ENCODE measurements at regions not wholly inside any gene's neighbourhood (a gene's known extent, or its start where the extent isn't known, plus 50 kb on each side); places are given as distances from the start of the nearest gene placed in this dataset.
A peak's percentile ranks its signal among the peaks of the same experiment; 100 is the strongest.
"Not testable (repeated sequence)": the region's sequence is repeated elsewhere in the genome, so short reads cannot be mapped to it uniquely, and the experiment has no call there.

- DNase-seq = no peak
Measured at GRCh38 chr16:64287655-64288528, 834.0 kb downstream of the CDH11 start.

GRCh38 chr16:64282181-64282580 lies 839.7 kb downstream of the CDH11 start:
- DNase-seq = no peak

- DNase-seq = no peak
Measured at GRCh38 chr16:64280317-64280716, 841.5 kb downstream of the CDH11 start.

- no peak for DNase-seq
Measured at GRCh38 chr16:64278196-64278595, 843.7 kb downstream of the CDH11 start.

- no peak for DNase-seq
Measured at GRCh38 chr16:64276646-64277045, 845.2 kb downstream of the CDH11 start.

- DNase-seq = no peak
Measured at GRCh38 chr16:64272028-64272427, 849.8 kb downstream of the CDH11 start.

- DNase-seq = no peak
Measured at GRCh38 chr16:64269756-64270155, 852.1 kb downstream of the CDH11 start.

GRCh38 chr16:64265756-64266155 lies 856.1 kb downstream of the CDH11 start:
- DNase-seq = no peak

GRCh38 chr16:64260631-64261401 lies 861.0 kb downstream of the CDH11 start:
- not testable (repeated sequence) for DNase-seq

- DNase-seq = no peak
Measured at GRCh38 chr16:64254443-64255367, 867.2 kb downstream of the CDH11 start.

GRCh38 chr16:64253525-64253924 lies 868.3 kb downstream of the CDH11 start:
- DNase-seq = peak; percentile 14

GRCh38 chr16:64253096-64253495 lies 868.8 kb downstream of the CDH11 start:
- DNase-seq = no peak

GRCh38 chr16:64251742-64252141 lies 870.1 kb downstream of the CDH11 start:
- no peak for DNase-seq

GRCh38 chr16:64250866-64251265 lies 871.0 kb downstream of the CDH11 start:
- DNase-seq = no peak

GRCh38 chr16:64242492-64242891 lies 879.4 kb downstream of the CDH11 start:
- DNase-seq = no peak

- no peak for DNase-seq
Measured at GRCh38 chr16:64240586-64240985, 881.3 kb downstream of the CDH11 start.

GRCh38 chr16:64238571-64238970 lies 883.3 kb downstream of the CDH11 start:
- DNase-seq = no peak

GRCh38 chr16:64236316-64236715 lies 885.5 kb downstream of the CDH11 start:
- no peak for DNase-seq

- no peak for DNase-seq
Measured at GRCh38 chr16:64234200-64234599, 887.7 kb downstream of the CDH11 start.

- DNase-seq = no peak
Measured at GRCh38 chr16:64225696-64226095, 896.2 kb downstream of the CDH11 start.

GRCh38 chr16:64225036-64225435 lies 896.8 kb downstream of the CDH11 start:
- no peak for DNase-seq

GRCh38 chr16:64217789-64218535 lies 903.9 kb downstream of the CDH11 start:
- no peak for DNase-seq

Data from activated CD4-positive, alpha-beta T cell treated with anti-CD3 and anti-CD28 coated beads, Interleukin-2, amount 50 U/mL, for 16 hours (primary cell).